EL (cell line): ENCODE measurements at regions not wholly inside any gene's neighbourhood (a gene's known extent, or its start where the extent isn't known, plus 50 kb on each side); places are given as distances from the start of the nearest gene placed in this dataset.

Experiments used
- DNase-seq: peaks from one replicate; pipeline ENCODE4 v3.0.0-alpha.2; 2016

- DNase-seq, result no peak
Observed at GRCh38 chr20:60331688-60332300, 373.6 kb downstream of the CDH26 start.

- no peak for DNase-seq
Observed at GRCh38 chr20:60332523-60332922, 374.3 kb downstream of the CDH26 start.

- no peak for DNase-seq
Observed at GRCh38 chr20:60334911-60335310, 376.7 kb downstream of the CDH26 start.

GRCh38 chr20:60338556-60338955 lies 380.3 kb downstream of the CDH26 start:
- DNase-seq, result no peak

GRCh38 chr20:60339738-60340137 lies 381.5 kb downstream of the CDH26 start:
- DNase-seq, result no peak

- no peak for DNase-seq
Observed at GRCh38 chr20:60340232-60340631, 382.0 kb downstream of the CDH26 start.

GRCh38 chr20:60341062-60341461 lies 382.8 kb downstream of the CDH26 start:
- no peak for DNase-seq

GRCh38 chr20:60345106-60345505 lies 386.9 kb downstream of the CDH26 start:
- no peak for DNase-seq

GRCh38 chr20:60349418-60349817 lies 391.2 kb downstream of the CDH26 start:
- DNase-seq, result no peak

GRCh38 chr20:60352017-60352416 lies 393.8 kb downstream of the CDH26 start:
- DNase-seq, result no peak

- no peak for DNase-seq
Observed at GRCh38 chr20:60352596-60352995, 394.4 kb downstream of the CDH26 start.

- DNase-seq, result no peak
Observed at GRCh38 chr20:60354024-60354580, 395.9 kb downstream of the CDH26 start.

GRCh38 chr20:60358101-60358500 lies 399.9 kb downstream of the CDH26 start:
- DNase-seq, result no peak

GRCh38 chr20:60359010-60359409 lies 400.8 kb downstream of the CDH26 start:
- no peak for DNase-seq

GRCh38 chr20:60361761-60362395 lies 403.7 kb downstream of the CDH26 start:
- no peak for DNase-seq

GRCh38 chr20:60362531-60362930 lies 404.3 kb downstream of the CDH26 start:
- DNase-seq, result no peak

- DNase-seq, result no peak
Observed at GRCh38 chr20:60363698-60364097, 405.5 kb downstream of the CDH26 start.

GRCh38 chr20:60365064-60365666 lies 406.9 kb downstream of the CDH26 start:
- DNase-seq, result no peak

- no peak for DNase-seq
Observed at GRCh38 chr20:60365882-60366281, 407.7 kb downstream of the CDH26 start.

GRCh38 chr20:60371384-60371783 lies 413.2 kb downstream of the CDH26 start:
- no peak for DNase-seq

GRCh38 chr20:60372275-60372674 lies 414.1 kb downstream of the CDH26 start:
- DNase-seq, result no peak

- DNase-seq, result no peak
Observed at GRCh38 chr20:60372822-60373221, 414.6 kb downstream of the CDH26 start.

- DNase-seq, result no peak
Observed at GRCh38 chr20:60378620-60379019, 420.4 kb downstream of the CDH26 start.
